TTC549 (cell line): ENCODE measurements at regions not wholly inside any gene's neighbourhood (a gene's known extent, or its start where the extent isn't known, plus 50 kb on each side); places are given as distances from the start of the nearest gene placed in this dataset.
"Not testable (repeated sequence)": the region's sequence is repeated elsewhere in the genome, so short reads cannot be mapped to it uniquely, and the experiment has no call there.

ENCODE experiments used
- FAIRE-seq: peaks from 2 replicates; lab custom pipeline; 2012; peaks lifted over from hg19 to GRCh38; lab: Jason Lieb, UNC

DNA sequence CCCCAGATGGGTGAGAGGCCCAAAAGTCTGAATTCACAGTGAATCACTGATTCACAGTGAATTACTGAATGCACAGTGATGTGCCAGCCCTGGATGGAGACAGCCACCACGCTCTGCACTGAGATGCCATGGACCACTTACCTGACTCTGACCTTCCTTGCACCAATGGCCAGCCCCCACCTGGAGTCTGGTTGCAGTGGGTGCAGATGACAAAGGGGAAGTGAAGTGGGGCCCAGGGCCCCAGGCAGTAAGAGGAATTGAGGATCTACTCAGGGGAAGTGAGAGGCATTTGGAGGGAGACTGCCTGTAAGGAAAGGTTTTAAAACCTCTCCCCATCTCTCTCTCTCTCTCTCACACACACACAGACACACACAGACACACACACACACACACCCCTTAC, 412.1 kb downstream of the CYLC2 start:
- FAIRE-seq: no peak

DNA sequence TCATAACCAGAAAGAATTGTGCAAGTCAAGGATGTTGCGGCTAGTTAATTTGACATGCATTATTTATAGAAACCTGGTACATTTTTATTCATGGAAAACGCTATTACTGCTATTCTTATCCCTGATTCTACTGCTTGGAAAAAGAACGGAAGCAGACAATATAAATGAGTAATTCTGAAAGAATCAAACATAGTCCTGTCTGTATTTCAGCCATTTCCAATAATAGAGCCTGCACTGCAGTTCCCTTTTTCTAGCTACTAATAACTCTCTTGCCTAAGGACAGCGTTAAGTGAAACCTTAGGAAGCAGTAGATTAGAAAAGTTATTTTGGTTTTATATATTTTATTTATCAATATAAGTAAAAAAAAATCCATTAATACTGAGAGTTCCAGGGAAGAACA, 414.9 kb downstream of the CYLC2 start:
- FAIRE-seq: no peak

DNA sequence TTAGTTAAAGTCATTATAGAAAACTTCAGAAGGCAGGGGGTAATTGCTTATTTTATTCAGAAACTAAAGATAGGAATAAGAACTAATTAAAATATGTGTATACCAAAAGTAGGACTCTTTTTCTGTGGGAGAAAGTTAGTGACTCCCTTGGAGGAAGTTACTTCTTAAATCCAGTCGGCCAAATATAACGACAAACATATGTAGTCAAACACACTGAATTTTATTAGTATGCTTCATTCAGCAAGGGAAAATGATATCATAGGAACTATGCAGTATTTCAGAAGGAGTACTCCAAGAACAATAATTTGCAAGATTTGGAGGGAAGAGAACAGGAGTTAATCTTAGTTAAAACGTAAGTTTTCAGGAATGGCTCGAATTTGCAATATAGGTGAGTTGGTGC, 432.6 kb downstream of the CYLC2 start:
- FAIRE-seq: no peak

DNA sequence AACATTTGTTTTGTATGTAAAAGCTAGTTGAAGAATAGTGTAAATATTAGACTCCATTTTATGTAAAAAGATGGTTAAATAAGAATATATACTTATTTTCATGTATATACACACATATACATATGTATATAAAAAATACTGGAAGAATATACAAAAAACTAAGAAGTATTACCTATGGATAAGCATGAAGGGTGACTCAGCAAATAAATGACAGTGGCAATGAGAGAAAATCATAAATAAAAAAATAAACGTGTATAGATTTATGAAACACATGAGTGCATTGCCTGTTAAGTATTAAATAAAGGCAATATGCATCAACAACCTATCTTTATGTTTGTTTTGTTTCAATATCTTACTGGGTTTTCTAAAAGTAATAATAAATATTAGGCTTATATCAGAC, 435.3 kb downstream of the CYLC2 start:
- no peak for FAIRE-seq

DNA sequence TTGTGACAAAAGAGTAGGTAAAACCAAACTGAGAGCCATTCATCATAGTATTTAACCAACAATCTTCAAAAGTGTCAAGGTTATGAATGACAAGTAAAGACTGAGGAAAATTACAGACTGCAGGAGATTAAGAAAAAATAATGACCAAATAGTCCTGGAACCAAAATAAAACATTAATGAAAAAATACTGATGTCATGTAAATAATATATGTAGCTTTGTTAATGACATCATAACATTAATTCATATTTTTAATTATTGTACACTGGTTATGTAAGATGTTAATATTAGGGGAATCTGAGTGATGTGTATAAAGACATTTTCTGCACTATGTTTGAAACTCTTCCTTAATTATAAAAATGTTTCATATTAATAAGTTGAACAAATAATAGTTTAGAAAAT, 436.7 kb downstream of the CYLC2 start:
- FAIRE-seq: no peak

DNA sequence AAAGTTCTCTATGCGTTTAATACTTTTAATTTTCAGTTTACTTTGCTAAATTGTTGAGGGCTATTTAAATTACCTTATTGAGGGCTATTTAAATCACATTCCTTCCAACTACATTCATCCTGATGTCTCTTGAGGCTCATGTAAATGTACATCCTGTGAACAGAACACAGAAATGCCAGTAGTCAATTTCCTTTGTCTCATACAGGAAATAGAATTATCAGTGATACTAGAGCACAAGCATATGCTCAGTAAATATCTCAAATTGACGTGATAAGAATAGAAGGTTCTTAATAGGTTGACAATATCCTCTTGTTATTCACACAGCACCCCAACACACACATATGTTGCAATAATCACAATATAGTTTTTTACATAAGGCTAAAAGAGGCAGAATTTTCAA, 449.0 kb downstream of the CYLC2 start:
- FAIRE-seq: no peak

DNA sequence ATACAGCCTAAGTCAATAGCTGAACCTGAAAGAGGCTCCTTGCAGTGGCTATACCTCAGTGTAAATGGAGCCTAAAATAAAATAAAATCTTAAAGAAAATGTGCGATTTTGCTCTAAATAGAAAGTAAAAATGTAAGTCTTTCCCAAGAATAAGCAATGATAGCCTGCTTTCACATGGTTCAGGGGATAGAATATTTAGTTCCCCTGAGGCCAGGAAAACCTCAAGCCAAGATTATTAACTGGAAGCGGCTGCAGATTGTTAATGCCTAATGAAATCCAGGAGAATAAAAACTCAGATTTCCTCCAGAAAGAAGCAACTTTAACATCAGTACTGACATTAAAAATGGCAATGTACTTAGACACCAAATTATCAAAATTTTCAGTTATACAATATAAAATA, 463.7 kb downstream of the CYLC2 start:
- no peak for FAIRE-seq

DNA sequence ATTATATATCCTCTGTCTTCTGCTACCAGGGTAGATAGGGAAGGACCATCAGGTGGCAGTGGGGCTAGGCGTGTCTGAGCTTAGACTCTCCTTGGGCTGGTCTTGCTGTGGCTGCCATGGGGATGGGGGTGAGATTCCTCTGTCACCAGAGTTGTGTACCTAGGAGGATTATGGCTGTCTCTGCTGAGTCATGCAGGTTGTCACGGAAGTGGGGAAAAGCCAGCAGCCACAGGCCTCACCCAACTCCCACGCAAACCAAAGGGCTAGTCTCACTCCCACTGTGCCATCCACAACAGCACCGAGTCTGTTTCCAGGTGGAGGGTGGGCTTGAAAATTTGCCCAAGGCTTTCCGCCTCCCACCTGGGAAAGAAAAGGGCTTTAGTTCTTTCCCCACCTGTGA, 476.1 kb downstream of the CYLC2 start:
- FAIRE-seq: no peak

DNA sequence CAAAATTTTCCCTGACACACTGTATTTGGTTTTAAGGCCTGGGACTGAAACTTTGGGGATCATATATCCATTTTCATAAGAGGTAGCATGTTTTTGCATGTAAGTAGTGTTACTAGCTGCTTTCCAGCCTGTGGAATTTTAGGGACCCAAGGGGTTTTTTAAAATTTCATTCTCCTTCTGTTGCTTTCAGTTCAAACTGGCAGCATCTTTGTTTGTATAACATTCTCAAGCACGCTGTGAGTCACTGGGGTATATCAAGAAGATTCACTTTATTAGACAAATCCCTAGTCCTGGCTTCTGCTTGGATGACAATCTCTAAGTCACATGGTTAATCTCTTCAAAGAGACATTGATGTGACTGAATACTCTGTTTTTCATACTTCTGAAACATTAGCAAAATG, 479.0 kb downstream of the CYLC2 start:
- no peak for FAIRE-seq

DNA sequence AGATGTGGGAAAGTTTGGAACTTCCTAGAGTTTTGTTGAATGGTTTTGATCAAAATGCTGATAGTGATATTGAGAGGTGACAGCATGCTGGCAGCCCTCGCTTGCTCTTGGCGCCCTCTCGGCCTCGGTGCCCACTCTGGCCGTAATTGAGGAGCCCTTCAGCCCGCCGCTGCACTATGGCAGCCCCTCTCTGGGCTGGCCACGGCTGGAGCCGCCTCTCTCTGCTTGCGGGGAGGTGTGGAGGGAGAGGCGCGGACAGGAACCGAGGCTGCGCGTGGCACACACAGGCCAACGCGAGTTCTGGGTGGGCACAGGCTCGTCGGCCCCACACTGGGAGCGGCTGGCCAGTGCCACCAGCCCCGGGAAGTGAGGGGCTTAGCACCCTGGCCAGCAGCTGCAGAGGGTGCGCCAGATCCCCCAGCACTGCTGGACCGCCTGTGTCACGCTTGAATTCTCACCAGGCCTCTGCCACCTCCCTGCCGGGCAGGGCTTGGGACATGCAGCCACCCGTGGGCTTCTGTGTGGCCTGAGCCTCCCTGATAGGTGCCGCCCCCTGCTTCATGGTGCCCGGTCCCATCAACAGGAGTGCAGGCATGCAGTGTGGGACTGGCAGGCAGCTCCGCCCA, 488.5 kb downstream of the CYLC2 start:
- no peak for FAIRE-seq

DNA sequence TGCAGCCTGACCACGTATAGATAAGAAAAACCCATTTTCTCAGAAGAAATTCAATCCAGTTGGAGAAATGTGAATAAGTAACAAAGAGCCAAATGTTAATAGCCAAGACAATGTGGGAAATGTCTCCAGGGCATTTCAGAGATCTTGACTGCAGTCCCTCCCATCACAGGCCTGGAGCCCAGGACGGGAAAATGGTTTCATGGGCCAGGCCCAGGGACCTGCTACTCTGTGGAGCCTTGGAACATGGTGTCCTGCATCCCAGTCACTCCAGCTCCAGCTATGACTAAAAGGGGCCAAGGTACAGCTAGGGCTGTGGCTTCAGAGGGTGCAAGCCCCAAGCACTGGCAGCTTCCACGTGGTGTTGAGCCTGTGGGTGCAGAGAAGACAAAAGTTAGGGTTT, 490.0 kb downstream of the CYLC2 start:
- FAIRE-seq: no peak

DNA sequence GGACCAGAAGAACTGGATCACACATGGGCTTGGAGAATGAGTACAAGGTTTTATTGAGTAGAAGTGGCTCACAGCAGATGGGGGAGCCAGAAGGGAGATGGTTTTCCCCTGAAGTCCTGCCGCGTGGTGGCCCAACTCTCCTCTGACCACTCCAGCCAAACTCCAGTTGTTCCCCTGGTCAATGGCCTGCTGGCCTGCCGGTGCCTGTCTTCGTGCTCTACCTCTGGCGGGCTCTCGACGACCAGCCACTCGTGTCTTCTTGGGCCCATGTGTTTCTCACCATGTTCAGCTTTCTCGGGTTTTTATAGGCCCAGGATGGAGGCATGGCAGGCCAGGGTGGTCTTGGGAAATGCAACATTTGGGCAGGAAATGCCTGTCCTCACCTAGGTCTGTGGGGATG, 519.6 kb downstream of the CYLC2 start:
- FAIRE-seq: no peak

DNA sequence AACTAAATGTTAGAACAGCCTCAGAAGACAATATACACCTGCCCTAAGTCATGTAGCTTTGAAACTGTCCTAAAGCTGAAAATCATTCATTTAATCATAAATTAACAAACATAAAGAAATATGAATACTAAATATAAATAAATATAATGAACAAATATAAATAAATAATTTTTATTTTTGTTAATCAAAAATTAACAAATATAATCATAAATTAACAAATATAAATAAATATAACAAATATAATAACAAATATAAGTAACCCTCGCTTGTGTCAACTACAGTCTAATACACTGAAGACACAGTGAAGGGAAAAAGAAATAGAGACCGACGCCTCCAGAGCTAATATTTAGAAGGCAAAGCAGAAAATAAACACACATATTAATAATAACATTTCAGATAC, 527.3 kb downstream of the CYLC2 start:
- FAIRE-seq: peak; percentile 32

DNA sequence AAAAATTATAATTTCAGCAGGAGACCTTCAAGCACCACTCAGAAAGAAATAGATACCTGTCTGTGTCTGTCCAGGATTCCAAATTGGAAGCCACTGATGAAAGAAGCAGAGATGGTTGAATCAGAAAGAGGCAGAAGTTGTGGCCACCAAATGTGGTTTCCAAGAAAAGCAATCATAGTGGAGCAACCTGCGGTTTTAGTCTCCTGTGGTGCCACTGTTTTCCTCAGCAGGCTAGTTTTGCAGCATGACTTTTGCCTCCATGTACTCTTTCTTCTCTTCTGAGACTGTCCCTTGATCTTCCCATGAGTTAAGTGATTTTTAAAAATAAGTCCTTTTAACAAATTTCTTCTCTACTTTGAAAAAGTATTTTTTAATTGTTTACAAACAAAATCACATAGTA, 535.8 kb downstream of the CYLC2 start:
- no peak for FAIRE-seq

DNA sequence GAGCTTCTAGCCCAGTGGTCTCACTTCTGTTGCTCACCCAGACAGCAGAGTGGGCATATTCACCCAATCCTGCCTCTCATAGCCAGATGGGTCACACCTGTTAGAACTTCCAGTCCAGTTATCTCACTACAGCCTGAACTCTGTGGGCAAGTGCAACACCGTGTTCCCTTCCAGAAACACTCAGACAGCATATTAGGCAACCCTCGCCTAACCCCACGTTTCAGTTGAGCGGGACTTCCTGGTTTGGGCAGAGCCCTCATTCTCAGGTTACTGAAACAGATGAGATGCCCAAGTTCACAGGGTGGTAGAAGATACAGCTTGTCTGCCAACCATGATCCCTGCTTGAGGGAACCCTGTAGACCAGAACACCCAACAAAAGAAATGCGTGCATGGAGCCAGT, 538.2 kb downstream of the CYLC2 start:
- no peak for FAIRE-seq

DNA sequence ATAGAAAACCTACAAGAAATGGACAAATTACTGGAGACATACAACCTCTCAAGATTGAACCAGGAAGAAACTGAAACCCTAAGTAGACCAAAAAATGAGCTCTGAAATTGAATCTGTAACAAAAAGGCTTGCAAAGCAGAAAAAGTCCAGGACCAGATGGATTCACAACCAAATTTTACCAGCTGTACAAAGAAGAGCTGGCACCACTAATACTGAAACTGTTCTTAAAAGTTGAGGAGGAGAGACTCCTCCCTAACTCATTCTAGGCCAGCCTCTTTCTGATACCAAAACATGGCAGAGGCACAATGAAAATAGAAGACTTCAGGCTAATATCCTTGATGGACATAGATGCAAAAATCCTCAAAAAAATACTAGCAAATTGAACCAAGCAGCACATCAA, 542.3 kb downstream of the CYLC2 start:
- no peak for FAIRE-seq

DNA sequence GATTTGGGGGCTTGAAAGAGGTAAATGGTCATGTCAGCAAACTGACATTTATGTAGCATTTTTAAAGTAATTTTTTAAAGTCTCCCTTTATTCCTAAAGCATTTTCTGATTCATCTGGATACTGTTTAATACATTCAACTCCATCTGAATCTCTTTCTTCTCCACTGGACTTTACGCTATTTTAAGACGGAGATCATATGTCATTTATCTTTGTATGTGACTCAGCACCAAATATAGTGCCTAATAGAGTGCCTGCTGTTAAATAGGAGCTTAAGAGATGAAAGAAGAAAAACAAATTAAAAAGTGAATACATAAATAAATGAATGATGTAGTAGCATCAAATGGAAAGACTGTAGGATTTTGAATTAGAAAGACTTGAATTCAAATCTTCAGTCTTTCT, 548.8 kb upstream of the SMC2 start:
- FAIRE-seq: no peak

DNA sequence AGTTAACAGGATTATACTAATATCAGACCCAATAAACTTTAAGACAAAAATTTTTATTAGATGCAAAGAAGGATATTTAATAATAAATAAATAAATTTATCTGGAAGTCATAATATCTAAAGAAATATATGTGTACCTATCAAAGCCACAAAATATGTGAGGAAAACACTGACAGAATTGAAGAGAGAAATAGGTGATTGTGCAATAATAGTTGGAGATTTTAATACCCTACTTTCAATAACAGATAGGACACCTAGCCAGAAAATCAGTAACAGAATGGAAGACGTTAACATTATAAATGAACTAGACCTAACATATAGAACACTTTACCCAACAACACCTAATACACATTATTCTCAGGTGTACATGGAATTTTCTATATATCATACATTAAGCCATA, 541.4 kb upstream of the SMC2 start:
- no peak for FAIRE-seq

DNA sequence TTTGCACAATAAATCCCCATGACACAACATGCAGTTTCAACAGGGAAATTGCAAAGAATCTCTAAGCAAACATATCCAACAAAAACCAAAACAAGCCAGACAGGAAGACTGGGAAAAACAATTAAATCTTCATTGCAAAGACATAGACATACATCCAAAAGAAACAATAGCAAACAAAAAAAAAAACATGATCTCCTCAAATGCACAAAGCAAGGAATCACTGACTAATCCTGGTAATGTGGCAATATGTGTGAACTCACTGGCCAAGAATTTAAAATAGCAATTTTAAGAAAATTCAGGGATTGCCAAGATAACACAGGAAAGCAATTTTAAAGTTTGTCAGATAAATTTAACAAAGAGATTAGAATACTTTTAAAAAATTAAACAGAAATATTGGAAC, 520.1 kb upstream of the SMC2 start:
- no peak for FAIRE-seq

DNA sequence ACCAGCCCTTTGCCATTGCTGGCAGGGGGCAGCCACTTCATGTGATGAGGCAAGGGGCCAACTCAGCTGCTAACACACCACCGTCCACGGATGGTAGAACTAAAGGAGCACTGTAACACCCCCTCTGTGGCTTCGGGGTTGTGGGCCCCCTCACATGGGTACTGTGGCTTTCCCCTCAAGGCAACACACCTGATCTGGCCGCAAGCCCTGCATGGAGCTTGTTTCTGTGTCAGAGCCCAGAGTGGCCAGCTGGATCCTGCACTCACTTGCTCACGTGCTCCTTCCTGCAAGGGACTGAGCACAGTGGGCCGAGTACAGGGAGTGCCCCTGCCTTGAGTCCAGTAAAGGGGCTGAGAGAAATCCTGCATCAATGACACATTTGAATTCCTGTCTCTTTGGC, 507.4 kb upstream of the SMC2 start:
- no peak for FAIRE-seq

DNA sequence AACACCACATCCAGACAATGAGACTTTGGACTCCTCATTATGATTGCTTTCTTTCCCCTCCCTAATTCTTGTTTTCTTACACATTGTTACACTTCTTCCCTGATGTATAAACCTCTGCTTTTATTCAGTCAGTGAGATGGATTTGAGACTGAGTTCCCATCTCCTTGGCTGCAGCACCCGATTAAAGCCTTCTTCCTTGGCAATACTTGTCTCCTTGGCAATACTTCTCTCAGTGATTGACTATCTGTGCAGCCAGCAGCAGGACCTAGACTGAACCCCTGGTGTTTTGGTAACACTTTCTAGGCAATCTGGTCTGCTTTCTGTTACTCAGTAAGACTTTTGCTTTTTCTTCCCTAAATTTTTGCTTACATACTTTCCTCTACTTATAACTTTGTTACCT, 492.8 kb upstream of the SMC2 start:
- no peak for FAIRE-seq

DNA sequence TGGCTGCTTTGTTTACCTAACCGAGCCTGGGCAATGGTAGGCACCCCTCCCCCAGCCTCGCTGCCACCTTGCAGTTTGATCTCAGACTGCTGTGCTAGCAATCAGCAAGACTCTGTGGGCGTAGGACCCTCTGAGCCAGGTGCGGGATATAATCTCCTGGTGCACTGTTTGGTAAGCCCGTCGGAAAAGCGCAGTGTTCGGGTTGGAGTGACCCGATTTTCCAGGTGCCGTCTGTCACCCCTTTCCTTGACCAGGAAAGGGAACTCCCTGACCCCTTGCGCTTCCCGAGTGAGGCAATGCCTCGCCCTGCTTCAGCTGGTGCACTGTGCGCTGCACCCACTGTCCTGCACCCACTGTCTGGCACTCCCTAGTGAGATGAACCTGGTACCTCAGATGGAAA, 482.2 kb upstream of the SMC2 start:
- FAIRE-seq: not testable (repeated sequence)

DNA sequence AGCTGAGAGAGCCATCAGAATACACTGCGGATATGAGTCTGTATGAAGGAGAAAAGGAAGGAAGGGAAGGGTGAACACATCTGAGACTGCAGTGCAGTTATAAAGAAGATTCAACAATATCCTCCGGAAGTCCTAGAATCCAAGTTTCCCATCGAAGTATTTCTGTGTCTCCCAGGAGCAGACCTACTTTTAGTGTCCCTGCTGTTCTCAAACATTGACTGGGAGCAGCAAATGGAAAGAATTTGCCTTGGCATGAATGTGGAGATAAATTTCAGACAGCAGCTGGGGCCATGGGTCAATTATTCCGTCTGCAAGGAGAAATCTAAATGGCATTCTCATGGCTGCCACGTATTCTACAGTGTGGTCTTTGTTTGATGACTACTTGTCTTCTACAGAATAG, 478.1 kb upstream of the SMC2 start:
- FAIRE-seq: no peak

DNA sequence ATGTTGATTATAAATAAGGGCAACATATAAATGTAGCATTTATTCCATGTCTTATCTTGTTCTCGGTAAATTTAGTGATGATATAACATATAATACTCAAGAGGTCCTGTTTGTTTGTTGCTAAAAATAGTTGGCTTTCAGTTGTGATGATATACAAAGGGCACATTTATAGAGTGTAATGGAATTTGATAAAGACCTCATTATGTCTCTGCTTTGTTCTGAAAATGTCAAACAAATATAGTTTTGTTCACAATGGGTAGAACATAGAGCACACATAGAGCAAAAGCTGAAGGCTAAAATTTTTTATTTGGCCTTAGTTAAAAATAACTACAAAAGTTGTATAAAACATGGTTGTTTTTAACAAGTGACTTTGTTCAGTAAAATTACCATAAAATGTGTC, 477.1 kb upstream of the SMC2 start:
- no peak for FAIRE-seq

DNA sequence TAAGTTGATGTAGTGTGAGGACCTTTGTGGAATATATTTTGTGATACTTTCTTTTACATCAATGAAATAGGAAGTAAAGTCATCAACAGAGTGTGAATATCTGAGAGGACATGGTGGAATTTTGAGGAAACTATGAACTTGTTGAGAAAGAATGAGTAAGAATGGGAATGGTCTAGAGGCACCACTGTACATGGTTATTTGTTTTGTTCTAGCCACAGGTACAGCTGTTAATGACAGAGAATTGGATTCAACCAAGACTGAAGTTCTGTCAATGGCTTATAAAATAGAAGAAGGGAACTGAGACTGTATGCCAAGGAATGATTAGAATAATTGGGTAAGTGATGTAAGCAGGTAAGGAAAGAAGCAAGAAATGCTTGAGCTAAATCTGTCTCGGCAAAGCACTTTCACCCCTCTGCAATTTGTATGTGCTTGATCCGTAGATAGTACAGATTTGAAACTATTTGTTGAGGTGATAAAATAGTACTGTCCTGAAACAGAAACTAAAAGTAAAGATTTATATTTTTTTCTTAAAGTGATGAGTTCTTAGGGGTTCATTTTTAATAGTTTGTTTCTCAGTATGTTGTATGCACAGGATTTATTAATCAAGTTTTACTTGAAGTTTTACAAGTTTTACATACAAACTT, 468.8 kb upstream of the SMC2 start:
- no peak for FAIRE-seq
